GM19238 (cell line): ENCODE measurements at regions not wholly inside any gene's neighbourhood (a gene's known extent, or its start where the extent isn't known, plus 50 kb on each side); places are given as distances from the start of the nearest gene placed in this dataset.
A peak's percentile ranks its signal among the peaks of the same experiment; 100 is the strongest.
"Not testable (repeated sequence)": the region's sequence is repeated elsewhere in the genome, so short reads cannot be mapped to it uniquely, and the experiment has no call there.

Experiments used
- DNase-seq: peaks from one replicate; pipeline ENCODE4 v3.0.0; 2011; ENCODE audit warnings: low spot score; ENCODE audit not compliant: insufficient read length

DNA sequence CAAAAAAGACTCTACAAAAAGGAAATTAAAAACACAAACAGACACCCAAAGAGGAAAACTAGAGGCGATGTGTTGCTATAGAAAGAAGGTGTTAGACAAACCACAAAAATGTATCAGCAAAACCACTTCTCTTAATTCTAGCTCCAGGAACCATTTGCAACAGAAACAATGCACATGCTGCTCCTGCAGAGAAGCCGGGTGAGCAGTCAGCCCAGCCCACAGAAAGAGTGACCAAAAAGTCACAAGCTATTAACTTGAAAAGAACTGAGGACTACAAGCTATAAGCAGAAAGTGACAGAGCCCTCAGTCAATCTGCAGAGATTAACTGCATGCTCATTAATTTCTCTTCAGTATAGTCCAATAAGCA is 96.2 kb upstream of the KLHL13 start:
- DNase-seq = no peak

DNA sequence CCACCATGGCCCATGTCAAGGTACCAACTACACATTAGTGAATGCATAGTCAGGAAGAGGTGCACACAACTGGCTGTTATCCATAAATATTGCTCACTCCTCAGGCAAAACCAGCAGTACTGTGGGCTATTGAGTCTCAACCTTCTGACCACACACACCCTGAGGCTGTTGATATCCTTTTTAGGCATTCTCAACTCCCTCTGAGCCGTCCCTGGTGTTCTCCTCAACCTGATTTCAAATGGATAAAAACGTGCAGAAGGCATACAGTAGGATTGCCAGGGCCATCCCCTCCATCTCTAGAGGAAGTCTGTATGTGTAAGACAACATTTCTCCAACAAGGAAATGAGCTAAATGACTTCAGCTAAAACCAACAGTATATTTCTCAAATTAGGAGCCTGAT is 98.7 kb upstream of the KLHL13 start:
- no peak for DNase-seq

DNA sequence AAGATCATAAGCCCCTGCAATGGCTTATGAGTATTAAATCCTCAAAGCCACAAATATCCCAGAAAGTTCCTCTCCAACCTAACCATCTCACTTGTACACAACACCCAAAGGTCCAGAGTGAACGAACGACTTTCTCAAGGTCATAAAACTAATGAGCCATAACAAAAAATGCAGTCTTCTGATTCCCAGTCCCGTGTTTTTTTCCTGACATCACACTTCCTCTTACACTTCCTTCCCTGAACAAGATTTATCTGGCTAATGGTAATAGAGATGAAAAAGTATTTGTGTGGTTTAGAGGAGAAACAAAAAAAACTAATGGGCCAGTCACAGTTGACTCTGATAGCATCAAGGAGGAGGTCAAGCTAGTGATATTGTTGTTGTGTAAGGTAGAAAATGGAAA is 99.5 kb upstream of the KLHL13 start:
- no peak for DNase-seq

DNA sequence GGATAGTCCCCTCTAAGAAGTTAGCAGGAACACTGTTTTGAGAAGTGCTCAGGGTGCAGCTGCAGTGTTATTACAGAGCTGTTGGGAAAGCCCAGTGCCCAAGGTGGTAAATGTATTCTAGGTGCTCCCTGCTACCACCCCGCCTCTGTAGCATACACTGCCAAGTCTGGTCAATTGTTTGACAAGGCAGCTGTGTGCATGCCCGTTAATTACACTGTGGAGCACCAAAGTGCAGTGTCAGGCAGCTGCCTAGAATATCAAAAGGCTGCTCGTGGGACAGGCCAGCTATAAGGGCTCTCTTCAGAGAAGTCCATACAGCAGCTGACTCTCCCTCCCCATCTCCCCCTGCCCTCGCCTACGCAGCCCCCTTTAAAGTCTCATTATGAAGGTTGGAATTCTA is 99.9 kb upstream of the KLHL13 start:
- DNase-seq = no peak

DNA sequence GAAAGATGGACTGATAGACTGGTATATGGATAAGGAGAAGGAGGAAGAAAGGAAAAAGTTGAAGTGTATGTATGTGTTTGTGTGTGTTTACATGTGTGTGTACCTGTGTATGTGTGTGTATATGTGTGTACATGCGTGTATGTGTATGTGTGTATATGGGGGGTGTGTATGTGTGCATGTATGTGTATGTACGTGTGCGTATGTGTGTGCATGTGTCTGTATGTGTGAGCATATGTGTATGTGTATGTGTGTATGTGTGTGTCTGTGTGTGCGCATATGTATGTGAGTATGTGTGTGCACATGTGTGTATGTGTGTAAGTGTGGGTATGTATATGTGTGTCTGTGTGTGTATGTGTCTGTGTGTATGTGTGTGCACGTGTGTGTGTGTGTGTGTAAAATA is 101.5 kb upstream of the KLHL13 start:
- DNase-seq = no peak

DNA sequence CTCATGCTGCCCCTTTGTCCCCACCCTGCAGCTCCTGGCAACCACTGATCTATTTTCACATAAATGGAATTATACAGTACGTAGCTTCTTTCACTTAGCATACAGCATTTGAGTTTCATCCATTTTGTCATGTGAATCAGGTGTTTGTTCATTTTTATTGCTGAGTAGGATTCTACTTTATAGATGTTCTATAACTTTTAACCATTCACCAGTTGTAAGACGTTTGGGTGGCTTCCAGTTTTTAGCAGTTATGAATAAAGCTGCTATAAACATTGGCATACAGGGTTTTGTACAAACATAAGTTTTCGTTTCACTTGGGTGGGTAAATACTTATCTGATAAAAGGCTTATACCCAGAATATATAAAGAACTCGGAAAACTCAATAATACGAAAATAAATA is 102.3 kb upstream of the KLHL13 start:
- no peak for DNase-seq

DNA sequence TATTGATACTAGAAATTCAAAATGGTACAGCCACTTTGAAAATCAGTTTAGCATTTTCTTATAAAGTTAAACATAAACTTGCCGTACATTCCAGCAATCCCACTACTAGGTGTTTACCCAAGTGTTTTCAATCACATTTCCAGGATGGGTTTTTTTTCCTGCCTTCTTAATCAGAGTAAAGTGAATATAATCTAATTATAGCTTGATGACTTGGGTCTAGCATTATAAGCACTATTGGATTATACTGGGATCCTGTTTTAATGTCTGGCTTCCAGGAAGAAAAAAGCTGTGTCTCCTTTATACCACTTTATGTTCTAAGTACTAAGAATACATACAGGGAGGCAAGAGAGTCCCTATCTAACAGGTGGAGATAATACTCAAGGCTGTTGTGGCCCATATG is 103.3 kb upstream of the KLHL13 start:
- no peak for DNase-seq

DNA sequence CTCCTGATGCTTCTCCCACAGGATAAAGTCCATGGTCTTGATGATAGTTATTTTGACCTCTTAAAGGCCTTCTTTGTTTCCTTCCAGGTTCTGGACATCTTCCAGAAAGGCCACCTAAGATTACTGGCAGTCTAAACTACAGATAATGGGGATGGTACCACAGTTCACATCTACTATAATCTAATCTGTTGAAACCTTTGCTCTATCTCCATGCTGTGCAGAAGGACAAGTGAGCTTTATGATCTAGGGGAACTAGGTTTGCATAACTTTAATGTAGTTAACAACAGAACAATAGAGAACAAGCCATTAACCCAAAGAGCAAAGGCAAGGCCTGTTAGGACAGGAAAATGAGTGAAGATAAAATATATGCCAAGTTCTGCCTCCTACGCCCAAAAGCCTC is 103.9 kb upstream of the KLHL13 start:
- no peak for DNase-seq

DNA sequence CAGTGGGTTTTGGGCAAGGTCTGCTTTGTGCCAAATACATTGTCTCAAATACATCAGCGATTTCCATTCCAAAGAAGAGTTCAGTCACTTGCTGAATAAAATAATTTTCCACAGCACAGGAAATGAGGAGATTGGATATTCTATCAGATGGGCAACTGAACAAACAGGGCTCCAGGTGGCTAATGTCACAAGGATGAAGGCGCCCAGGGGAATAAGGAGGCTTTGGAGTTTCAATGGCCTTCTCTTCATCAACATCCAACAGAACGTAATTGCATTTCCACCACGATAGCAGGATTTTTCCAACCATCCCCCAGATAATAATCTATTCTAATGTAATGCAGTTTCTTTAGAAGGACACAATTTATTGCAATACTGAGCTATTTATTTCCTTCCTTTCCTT is 104.7 kb upstream of the KLHL13 start:
- DNase-seq = no peak

DNA sequence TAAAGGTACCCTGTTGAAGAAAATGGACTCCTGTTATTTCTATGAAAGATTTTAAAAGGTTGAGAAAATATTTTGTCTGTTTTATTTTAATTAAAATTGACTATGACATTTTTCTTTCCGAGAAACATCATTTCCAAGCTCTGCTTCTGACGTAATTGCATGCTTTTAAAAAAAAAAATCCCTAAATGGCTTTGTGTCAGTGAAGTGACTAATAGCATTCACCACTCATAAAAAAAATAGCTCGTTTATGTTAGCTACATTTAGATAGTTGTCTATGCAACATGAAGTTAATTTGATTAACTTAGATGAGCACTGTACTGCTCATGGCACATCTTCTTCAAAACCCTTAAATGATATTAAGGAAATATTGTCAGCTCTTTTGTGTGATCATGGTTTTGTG is 105.1 kb upstream of the KLHL13 start:
- no peak for DNase-seq

DNA sequence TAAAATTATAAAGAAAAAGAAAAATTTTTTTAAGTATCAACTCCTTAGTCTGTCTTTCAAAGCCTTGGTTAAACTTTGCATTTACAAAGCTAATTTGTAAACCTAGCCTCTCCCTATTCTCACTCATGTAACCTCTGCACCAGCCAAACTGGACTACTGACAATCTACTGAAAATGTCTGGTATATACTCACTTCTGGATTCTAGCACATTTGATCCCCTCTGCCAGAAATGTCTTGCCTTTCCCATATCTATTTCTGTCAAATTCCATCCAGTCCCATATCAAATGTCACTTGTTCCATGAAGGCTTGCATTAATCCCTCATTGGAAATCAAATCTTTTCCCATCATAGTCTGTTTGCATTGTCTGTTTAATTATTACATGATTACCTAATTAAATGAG is 105.8 kb upstream of the KLHL13 start:
- no peak for DNase-seq

DNA sequence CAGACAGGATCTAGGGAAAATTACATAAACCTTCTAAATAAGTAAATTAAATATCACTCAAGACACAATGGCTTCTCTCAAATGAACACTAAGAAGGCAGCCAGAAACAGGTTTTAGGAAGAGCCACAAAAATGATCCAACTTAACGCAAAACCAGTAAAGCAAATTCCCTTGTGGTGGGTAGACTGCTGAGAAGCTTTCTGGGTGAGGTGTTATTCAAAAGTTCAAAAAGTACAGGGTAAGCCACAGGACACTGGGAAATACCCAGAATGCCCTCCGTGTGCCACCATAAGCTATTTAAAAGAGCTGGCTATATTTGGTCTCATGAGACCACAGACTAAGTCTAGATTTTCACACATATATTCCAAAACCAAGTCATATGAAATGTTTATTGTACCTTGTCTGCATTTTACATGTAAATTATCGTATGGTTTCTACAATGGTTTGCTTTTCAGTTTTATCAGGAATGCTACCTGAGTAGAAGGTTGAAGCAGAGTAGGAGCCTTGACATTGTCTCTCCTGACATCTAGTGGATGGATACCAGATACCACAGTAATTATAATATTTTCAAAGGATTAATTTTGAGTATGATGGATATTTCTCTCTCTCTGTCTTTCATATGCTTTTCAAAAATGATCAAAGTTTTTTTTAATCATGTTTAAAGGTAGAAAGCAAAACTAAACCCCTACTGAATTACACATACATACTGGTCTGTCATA is 109.3 kb upstream of the KLHL13 start:
- no peak for DNase-seq

DNA sequence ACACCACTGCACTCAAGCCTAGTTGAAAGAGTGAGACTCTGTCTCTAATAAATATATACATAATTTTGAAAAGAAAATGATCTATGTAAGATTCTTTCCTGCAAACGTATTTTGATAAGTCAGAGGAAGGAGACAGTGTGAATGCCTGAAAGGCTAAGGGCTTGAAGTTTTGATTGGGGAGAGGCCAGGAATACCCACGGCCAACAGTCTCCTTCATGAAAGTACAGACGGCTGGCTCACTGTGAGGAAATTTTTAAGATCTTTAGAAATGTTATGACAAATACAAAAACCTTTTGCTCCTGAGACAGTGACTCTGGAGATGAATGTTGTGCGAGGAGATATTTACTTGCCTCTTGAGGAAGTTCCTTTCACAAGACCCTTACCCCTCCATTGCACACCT is 111.4 kb upstream of the KLHL13 start:
- DNase-seq = no peak

DNA sequence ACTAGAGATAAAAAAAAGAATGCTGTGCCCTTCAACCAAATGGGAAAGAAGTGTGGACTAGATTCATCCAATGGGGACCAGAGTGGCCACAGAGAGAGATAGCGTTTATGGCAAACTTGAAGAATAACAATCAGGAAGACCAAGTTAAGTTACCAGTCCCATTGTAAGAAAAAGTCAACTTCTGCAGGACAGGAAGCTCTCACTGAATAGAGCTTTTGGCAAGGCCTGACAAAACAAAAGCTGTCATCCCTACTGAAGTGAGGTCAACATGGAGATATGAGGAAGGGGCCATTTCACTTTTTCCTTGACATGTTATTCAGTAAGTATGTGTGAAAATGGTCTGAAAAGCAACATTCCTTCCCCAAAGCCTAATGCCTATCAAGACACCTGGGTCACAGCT is 111.8 kb upstream of the KLHL13 start:
- no peak for DNase-seq

DNA sequence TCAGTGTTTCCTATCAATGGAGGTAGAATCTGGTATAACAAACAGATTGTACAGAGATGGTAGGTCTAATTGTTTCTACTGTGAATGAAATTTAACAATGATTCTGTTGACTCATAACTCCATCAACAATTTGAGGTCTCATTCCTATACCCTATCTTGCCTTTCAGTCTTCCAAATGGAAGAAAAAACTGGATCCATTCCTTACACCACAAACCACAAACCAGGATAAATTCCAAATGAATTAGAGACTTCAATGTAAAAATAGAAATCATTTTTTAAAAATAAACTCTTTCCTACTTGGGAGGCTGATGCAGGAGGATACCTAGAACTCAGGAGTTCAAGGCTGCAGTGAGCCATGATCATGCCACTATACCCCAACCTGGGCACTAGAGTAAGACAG is 114.4 kb upstream of the WDR44 start:
- DNase-seq = no peak

DNA sequence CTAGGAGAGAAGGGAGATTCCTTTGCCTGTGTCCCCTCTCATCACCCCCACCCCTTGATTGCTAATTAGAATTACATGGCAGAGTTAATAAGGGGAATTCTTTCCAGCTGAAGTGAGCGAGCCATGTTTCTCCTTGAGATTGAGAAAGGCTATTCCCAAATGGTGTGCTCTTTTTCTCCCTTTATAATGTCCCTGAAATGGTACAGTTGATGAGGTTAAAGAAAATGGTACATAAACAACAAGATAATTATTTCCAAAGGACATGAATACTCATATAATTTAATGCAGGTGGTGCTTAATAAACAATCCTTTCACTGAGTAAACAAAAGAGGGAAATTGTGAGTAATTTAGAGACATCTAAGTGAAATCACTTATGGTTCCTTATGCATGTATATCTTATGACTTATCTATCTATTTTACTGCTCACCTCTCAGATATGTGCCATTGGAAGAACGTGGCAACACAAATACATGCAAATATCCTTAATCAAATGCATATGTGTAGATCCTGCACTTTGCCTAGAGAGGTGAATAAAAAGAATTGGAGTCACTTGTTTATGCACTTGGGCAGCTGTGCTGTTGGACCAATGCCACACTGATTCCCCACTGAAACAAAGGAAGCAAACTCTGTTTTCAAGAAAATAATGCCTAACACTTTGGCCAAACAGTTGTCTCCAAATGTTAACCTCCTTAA is 106.6 kb upstream of the WDR44 start:
- no peak for DNase-seq

DNA sequence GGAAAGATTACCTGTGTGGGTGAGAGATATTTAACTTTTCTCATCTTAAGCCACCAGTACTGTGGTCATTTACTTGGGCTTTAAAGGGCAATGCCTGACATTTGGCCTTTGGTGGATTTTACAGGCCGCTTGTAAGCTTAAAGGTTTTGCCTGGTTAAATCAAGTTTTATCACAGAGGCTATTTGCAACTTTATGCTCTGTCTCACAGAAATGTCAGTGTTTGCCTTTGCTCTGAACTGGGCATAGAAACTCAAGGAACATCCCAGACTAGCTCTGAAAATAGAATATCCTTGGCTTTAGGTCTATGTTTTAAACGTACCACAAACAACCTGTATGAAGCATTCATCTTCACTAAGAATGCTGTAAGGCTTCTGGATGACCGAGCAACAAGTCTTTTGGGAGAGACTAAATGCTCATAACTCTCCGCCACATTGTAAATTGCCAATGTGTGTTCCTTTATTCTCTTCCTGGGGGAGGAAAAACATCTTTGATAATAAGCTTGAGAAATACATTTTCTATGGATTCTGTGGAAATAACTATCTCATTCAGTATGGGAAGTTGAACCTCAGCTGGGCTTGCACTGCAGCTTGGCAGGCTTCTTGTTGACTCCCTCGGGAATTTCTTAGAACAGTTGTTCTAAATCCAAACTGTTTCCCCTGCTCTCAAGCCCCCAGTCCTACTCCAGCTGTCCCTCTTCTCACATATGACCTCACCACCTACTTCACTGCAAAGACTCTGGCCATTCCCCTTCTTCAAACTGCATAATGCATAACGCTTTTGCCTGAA is 105.8 kb upstream of the WDR44 start:
- no peak for DNase-seq

DNA sequence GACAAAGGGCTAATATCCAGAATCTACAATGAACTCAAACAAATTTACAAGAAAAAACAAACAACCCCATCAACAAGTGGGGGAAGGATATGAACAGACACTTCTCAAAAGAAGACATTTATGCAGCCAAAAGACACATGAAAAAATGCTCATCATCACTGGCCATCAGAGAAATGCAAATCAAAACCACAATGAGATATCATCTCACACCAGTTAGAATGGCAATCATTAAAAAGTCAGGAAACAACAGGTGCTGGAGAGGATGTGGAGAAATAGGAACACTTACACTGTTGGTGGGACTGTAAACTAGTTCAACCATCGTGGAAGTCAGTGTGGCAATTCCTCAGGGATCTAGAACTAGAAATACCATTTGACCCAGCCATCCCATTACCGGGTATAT is 98.9 kb upstream of the WDR44 start:
- not testable (repeated sequence) for DNase-seq

DNA sequence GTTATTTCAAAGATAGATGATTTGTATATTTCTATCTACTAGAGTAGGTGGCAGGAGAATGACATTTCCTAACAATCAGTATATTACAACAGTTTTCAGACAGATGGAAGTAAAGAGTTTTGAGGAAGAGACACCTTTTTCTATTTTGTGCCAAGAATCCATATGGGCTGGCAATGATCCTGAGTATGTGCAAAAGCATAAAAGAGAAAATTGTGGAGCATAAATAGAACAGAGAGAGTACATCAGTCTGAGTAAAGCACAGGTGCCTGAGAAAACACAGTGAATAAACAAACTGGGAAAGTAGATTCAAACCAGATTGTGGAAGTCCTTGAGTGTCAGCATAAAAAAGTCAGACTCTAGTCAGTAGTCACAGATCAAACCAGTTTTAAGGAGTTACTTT is 96.8 kb upstream of the WDR44 start:
- no peak for DNase-seq

DNA sequence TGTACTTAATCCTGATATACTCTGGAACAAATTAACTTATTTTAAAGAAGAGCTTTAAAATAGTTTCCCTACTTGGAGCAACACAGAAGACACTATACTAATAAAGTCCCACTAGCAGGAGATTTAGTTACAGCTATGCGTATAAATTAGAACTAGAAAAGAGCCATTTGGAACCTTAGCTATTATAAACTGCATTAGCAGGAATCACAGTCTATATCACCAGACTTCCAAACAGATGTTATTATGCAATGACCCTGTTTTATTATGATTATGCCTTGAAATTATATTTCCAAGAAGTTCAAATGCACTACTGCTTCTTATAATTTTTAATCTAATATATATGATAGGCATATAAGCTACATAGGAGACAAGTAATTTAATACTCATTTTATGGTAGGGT is 95.5 kb upstream of the WDR44 start:
- no peak for DNase-seq

DNA sequence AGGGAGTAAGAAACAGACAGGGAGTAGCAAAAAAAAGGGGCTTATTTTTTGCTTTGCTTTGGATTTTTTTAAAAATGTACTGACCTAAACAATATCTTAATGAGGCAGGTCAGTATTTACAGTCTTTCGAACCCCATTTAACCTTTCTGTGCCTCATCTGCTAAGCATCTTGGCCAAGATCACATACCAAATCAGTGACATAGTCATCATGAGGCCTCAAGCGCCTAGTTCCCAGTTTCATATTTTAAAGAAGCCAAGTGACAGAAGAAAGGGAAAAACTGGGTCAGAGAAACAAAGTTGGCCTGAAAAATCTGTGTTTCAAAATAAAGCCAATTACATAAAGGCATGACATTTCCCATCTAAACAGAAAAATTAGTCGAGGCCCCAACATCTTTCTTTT is 94.6 kb upstream of the WDR44 start:
- no peak for DNase-seq

DNA sequence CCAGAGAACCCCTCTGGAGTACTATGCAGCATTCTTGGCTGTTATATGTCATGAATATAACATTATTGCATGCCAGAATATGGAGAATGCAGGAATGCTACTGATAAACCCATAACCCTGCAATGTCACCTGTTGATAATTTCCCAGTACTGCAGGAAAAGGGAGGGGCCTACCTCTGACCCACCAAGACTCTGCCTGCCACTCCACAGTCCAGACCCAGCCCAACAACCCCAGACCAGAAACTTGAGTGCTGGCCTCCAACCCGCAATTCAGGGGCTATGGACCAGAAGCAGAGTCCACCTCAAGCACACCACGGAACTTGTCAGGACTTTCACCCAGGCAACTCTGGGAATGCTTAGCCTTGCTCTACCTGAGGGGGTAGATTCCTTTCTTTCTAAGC is 92.9 kb upstream of the WDR44 start:
- no peak for DNase-seq

DNA sequence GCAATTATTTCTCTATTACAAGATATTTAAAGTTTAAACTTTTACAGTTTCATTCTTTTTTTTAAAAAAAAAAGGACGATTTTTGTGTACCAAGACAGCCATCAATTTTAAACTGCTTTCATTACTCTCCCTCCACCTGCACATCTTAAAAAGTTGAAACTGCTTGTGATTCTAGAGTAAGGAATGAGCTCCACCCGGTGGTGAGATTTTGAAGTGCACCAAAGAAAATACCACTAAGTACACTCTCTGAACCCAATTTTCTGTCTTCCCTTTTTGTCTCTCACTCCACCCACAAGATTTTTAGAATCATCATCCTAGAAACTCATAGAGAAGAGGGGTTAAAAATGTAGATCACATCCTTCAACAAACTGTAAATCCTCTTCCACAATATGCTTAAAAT is 91.3 kb upstream of the WDR44 start:
- peak; percentile 8 for DNase-seq
